Heart right ventricle (tissue), 16 donors: ENCODE measurements at regions not wholly inside any gene's neighbourhood (a gene's known extent, or its start where the extent isn't known, plus 50 kb on each side); places are given as distances from the start of the nearest gene placed in this dataset.
"Not testable (repeated sequence)": the region's sequence is repeated elsewhere in the genome, so short reads cannot be mapped to it uniquely, and the experiment has no call there.

ENCODE experiments used
- ATAC-seq, 8 donors: fragments of 200-7000 bp; cut with Tn5 transposase; one replicate each; pipeline ENCODE4 v1.9.1; 2020; ENCODE audit warnings: mild to moderate bottlenecking in 8 of 8, moderate library complexity in 8 of 8, moderate number of reproducible peaks in 1 of 8
- DNase-seq, 2 donors: peaks; one replicate each; pipeline ENCODE4 v3.0.0-alpha.2; 2020
- H3K27ac ChIP-seq, 10 donors: fragments of 200-600 bp; sonication (generic) in 2 of 10; one replicate each; pipeline versions ENCODE4 v1.5.0 to v1.8.0; 2020 to 2022; ENCODE audit warnings: mild to moderate bottlenecking in 3 of 10
- H3K27me3 ChIP-seq, 7 donors: fragments of 200-600 bp; one replicate each; pipeline ENCODE4 v1.8.0; 2021 to 2022; ENCODE audit warnings: mild to moderate bottlenecking in 2 of 7
- H3K36me3 ChIP-seq, 9 donors: fragments of 200-600 bp; sonication (generic) in 1 of 9; one replicate each; pipeline versions ENCODE4 v1.5.0 to v1.8.0; 2020 to 2022; ENCODE audit warnings: mild to moderate bottlenecking in 2 of 9
- H3K4me1 ChIP-seq, 9 donors: fragments of 200-600 bp; sonication (generic) in 1 of 9; one replicate each; pipeline versions ENCODE4 v1.5.0 to v1.8.0; 2020 to 2022; ENCODE audit warnings: mild to moderate bottlenecking in 4 of 9
- H3K4me3 ChIP-seq, 10 donors: fragments of 200-600 bp; sonication (generic) in 2 of 10; one replicate each; pipeline versions ENCODE4 v1.5.0 to v1.8.0; 2020 to 2022; ENCODE audit warnings: mild to moderate bottlenecking in 7 of 10, moderate library complexity in 2 of 10
- H3K9me3 ChIP-seq, 11 donors: fragments of 200-600 bp in 10 of 11; sonication (generic) in 2 of 11; one replicate each; pipeline versions ENCODE4 v1.5.0 to v1.8.0; 2013 to 2022; ENCODE audit warnings: mild to moderate bottlenecking in 2 of 11, control low read depth in 1 of 11, moderate library complexity in 1 of 11
- WGBS, 2 donors: extraction: QIAGEN DNeasy Blood & Tissue Kit; methylation state at CpG; one replicate each; pipeline ENCODE4 v1.1.7; 2013; ENCODE audit warnings: inconsistent platforms in 1 of 2; 5-methylcytosine and 5-hydroxymethylcytosine counted together
- intact Hi-C, 10 donors: fragments of 100-400 bp; cut with DNase I; formaldehyde crosslinking; loops; one replicate each; pipeline versions ENCODE4 v1.11.1 to v1.14.2; 2022
- TF ChIP-seq, protein P1 (sequence below), 9 donors: fragments of 200-600 bp; sonication (generic) in 2 of 9; IDR thresholded peaks; one replicate each; pipeline versions ENCODE4 v1.5.0 to v1.8.0; 2021 to 2022; ENCODE audit warnings: antibody characterized with exemption in 9 of 9, mild to moderate bottlenecking in 5 of 9, moderate library complexity in 1 of 9
- donor health status: Arrhythmogenic right ventricular cardiomyopathy.
- donor health status: ischemic (EF 13 %, LVEDD 7.1; RV severe dilation, severe dysfunction).
- donor health status: healthy with polysubstance abuse.
- donor health status: DM: no; HTN: yes; CAD: no.
- donor health status: DM: no; HTN: no; CAD: no.
- donor health status: ischemic (EF 25% LVEDD 6.9; RV normal size, moderate dysfunction).
- donor health status: ischemic (EF 25% LVEDD 5.7; RV mildly dilated, moderate dysfunction).
- donor health status: healthy.
- donor health status: DM: yes; HTN: yes; CAD: no.
- donor health status: Ischemic cardiomyopathy.
- donor health status: ischemic (EF 35%, LVEDD 5.7; RV mildly dilated, moderate dysfunction).
- donor health status: nonischemic (EF 11% LVEDD 7.7; RV severe dilation, severe dysfunction).
- donor health status: DM: yes; HTN: yes; CAD: no.
- donor health status: PGD.
- donor health status: ischemic (EF 29% LVEDD 5.4; RV normal size, mild dysfunction).
- donor health status: nonischemic (EF 23%, LVEDD 6.1; RV moderate dilation, normal function).

DNA sequence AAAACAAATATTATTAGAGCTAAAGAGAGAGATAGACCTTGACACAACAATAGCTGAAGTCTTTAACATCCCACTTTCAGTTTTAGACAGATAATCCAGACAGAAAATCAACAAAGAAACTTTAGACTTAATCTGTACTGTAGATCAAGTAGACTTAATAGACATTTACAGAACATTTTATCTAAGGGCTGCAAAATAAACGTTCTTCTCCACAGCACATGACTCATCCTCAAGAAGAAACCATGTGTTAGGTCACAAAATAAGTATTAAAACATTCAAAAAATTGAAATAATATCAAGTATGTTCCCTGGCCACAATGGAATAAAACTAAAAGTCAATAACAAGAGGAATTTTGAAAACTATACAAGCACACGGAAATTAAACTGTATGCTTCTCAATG lies 1510.3 kb upstream of the PCDH10 start:
- WGBS, 2 donors: 75% methylated on average over 2 of the region's 2 CpGs
- Histone ChIP-seq H3K27me3 (no peaks in the 10 kb centered on the region), H3K36me3 (no peaks in the 10 kb centered on the region), H3K4me1 (no peaks in the 10 kb centered on the region), H3K9me3 (peaks cover 0 to 41% (median 7%) of the 10 kb centered on the region in 11 donors), H3K4me3 (no peak overlapping the region), H3K27ac (no peak overlapping the region)
- TF ChIP-seq, protein P1, sequence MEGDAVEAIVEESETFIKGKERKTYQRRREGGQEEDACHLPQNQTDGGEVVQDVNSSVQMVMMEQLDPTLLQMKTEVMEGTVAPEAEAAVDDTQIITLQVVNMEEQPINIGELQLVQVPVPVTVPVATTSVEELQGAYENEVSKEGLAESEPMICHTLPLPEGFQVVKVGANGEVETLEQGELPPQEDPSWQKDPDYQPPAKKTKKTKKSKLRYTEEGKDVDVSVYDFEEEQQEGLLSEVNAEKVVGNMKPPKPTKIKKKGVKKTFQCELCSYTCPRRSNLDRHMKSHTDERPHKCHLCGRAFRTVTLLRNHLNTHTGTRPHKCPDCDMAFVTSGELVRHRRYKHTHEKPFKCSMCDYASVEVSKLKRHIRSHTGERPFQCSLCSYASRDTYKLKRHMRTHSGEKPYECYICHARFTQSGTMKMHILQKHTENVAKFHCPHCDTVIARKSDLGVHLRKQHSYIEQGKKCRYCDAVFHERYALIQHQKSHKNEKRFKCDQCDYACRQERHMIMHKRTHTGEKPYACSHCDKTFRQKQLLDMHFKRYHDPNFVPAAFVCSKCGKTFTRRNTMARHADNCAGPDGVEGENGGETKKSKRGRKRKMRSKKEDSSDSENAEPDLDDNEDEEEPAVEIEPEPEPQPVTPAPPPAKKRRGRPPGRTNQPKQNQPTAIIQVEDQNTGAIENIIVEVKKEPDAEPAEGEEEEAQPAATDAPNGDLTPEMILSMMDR (IDR thresholded peaks at IDR 0.05): no peak
- ATAC-seq (no peak), DNase-seq (no peak)
- intact Hi-C loops: no loop called here

GRCh38 chr4:131644619-131645018 lies 1504.5 kb upstream of the PCDH10 start:
- H3K4me3 ChIP-seq: no peak overlapping the region
- TF ChIP-seq, protein P1 (IDR thresholded peaks at IDR 0.05): no peak
- no peak for DNase-seq
- H3K9me3 ChIP-seq: peaks cover 0 to 17% (median 7%) of the 10 kb centered on the region in 11 donors
- H3K36me3 ChIP-seq: no peaks in the 10 kb centered on the region
- no peaks in the 10 kb centered on the region for H3K27me3 ChIP-seq
- WGBS, 2 donors: 21 to 25% methylated on average over 1 of the region's 1 CpG
- no peaks in the 10 kb centered on the region for H3K4me1 ChIP-seq
- H3K27ac ChIP-seq: no peak overlapping the region
- intact Hi-C loops: no loop called here
- no peak for ATAC-seq

GRCh38 chr4:131649227-131649626 lies 1499.9 kb upstream of the PCDH10 start:
- no peak for DNase-seq
- no peak for ATAC-seq
- TF ChIP-seq, protein P1 (IDR thresholded peaks at IDR 0.05): no peak
- Histone ChIP-seq H3K9me3 (peaks cover 0 to 6% (median 0%) of the 10 kb centered on the region in 11 donors), H3K4me3 (no peak overlapping the region), H3K27me3 (no peaks in the 10 kb centered on the region), H3K27ac (no peak overlapping the region), H3K4me1 (no peaks in the 10 kb centered on the region), H3K36me3 (no peaks in the 10 kb centered on the region)
- intact Hi-C loops: no loop called here
- 85 to 91% methylated on average over 2 of the region's 2 CpGs for WGBS, 2 donors

DNA sequence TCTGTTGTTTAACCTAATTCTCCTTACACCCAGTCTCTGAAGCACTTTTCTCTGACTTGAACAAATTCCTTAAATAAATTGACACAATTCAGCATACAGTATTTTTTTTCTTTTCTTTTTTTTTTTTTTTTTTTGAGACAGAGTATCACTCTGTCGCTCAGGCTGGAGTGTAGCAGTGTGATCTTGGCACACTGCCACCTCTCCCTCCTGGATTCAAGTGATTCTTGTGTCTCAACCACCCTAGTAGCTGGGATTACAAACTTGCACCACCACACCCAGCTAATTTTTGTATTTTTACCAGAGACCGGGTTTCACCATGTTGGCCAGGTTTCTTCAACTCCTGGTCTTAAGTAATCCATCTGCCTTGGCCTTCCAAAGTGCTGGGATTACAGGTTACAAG lies 1498.1 kb upstream of the PCDH10 start:
- ATAC-seq (no peak), DNase-seq (no peak)
- no peaks in the 10 kb centered on the region for H3K27me3 ChIP-seq
- TF ChIP-seq, protein P1 (IDR thresholded peaks at IDR 0.05): no peak
- WGBS, 2 donors: 65 to 77% methylated on average over 2 of the region's 2 CpGs
- H3K9me3 ChIP-seq: peaks cover 0 to 6% (median 0%) of the 10 kb centered on the region in 11 donors
- H3K36me3 ChIP-seq: no peaks in the 10 kb centered on the region
- no peak overlapping the region for H3K27ac ChIP-seq
- intact Hi-C loops: no loop called here
- no peak overlapping the region for H3K4me3 ChIP-seq
- H3K4me1 ChIP-seq: no peaks in the 10 kb centered on the region

DNA sequence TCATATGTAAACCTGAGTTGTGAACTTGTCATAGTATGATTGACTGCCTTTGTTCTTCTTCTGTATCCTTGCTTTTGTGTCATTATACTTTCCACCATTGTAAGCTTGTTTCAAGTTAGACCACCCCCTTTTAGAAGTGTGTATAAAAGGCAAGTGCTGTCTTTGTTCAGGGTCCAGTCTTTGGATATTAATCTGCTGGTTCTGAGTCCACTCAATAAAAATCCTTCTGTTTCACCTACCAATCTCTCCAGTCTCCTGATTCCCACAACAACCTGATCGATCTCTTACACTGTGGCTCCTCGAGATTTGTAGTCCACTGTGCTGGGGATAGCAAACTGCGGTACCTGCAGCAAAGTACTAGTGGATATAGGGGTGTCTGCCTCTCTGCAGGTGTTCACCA lies 1465.8 kb upstream of the PCDH10 start:
- H3K4me1 ChIP-seq, intact Hi-C loops, ATAC-seq, H3K4me3 ChIP-seq, H3K27ac ChIP-seq, H3K27me3 ChIP-seq, DNase-seq, H3K36me3 ChIP-seq: not testable (repeated sequence)
- WGBS, 2 donors: 71 to 81% methylated on average over 3 of the region's 3 CpGs
- peaks cover 0 to 46% (median 0%) of the 10 kb centered on the region in 11 donors for H3K9me3 ChIP-seq
